NB4 (cell line): ENCODE measurements at regions not wholly inside any gene's neighbourhood (a gene's known extent, or its start where the extent isn't known, plus 50 kb on each side); places are given as distances from the start of the nearest gene placed in this dataset.
A peak's percentile ranks its signal among the peaks of the same experiment; 100 is the strongest.

Experiments used
- DNase-seq: peaks from one replicate; pipeline ENCODE4 v3.0.0; 2010; ENCODE audit warnings: low read depth
- H3K4me3 ChIP-seq: one replicate; pipeline ENCODE4 v1.5.1; 2011; ENCODE audit warnings: mild to moderate bottlenecking, low read depth, low read length, moderate library complexity
- CTCF ChIP-seq: IDR thresholded peaks from one replicate; pipeline ENCODE4 v1.5.1; 2012; ENCODE audit warnings: low read depth, low read length
- MAX ChIP-seq: IDR thresholded peaks from 2 replicates; pipeline ENCODE4 v1.6.1; 2011; ENCODE audit warnings: low read depth, low read length
- MYC ChIP-seq: IDR thresholded peaks from 2 replicates; pipeline ENCODE4 v1.6.1; 2011; ENCODE audit warnings: low read depth, low read length
- POLR2A ChIP-seq: IDR thresholded peaks from 2 replicates; pipeline ENCODE4 v1.6.1; 2011; ENCODE audit warnings: mild to moderate bottlenecking; ENCODE audit not compliant: insufficient read length; ENCODE audit errors: extremely low read depth

GRCh38 chr6:133583907-133584427 lies 304.9 kb upstream of the TCF21 start:
- TF ChIP-seq MAX, result no peak
- TF ChIP-seq CTCF, result no peak
- no peak for TF ChIP-seq POLR2A
- TF ChIP-seq MYC, result no peak
- no peak overlapping the region for H3K4me3 ChIP-seq
- no peak for DNase-seq

- H3K4me3 ChIP-seq, result no peak overlapping the region
- TF ChIP-seq POLR2A, result no peak
- TF ChIP-seq CTCF, result no peak
- TF ChIP-seq MYC, result no peak
- TF ChIP-seq MAX, result no peak
- no peak for DNase-seq
Observed at GRCh38 chr6:133584823-133585222, 304.1 kb upstream of the TCF21 start.

GRCh38 chr6:133585978-133586377 lies 302.9 kb upstream of the TCF21 start:
- H3K4me3 ChIP-seq, result no peak overlapping the region
- no peak for TF ChIP-seq POLR2A
- TF ChIP-seq MYC, result no peak
- no peak for TF ChIP-seq CTCF
- no peak for TF ChIP-seq MAX
- DNase-seq, result no peak

- H3K4me3 ChIP-seq, result no peak overlapping the region
- TF ChIP-seq CTCF (no peak), POLR2A (no peak)
- no peak for DNase-seq
Observed at GRCh38 chr6:133587546-133588160, 301.3 kb upstream of the TCF21 start.

- TF ChIP-seq MYC (no peak), MAX (no peak), POLR2A (no peak)
- H3K4me3 ChIP-seq, result no peak overlapping the region
- no peak for DNase-seq
Observed at GRCh38 chr6:133590196-133590595, 298.7 kb upstream of the TCF21 start.

GRCh38 chr6:133590814-133591213 lies 298.1 kb upstream of the TCF21 start:
- no peak for TF ChIP-seq MAX
- peak; percentile 10 for DNase-seq
- H3K4me3 ChIP-seq, result no peak overlapping the region

GRCh38 chr6:133591275-133591674 lies 297.6 kb upstream of the TCF21 start:
- TF ChIP-seq MYC (no peak), MAX (no peak), CTCF (no peak)

More at GRCh38 chr6:133591275-133591674, 297.6 kb upstream of the TCF21 start:
- no peak for DNase-seq
- no peak overlapping the region for H3K4me3 ChIP-seq
